ENCODE measurements at regions not wholly inside any gene's neighbourhood (a gene's known extent, or its start where the extent isn't known, plus 50 kb on each side); places are given as distances from the start of the nearest gene placed in this dataset.

DNA sequence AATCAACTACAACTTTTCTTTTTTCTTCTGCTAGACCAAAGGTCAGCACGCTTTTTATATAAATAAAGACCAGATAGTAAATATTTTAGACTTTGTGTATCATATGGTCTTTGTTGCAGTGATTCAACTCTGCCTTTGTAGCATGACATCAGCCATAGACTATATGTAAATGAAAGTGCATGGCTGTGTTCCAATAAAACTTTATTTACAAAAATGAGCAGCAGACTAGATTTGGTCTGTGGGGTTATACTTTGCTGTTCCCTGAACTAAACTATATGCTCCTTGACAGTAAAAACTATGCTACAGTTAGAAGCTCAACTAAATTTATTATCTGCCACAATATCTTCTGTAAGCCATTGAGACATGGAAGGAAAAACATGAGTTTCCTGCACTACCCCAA is 100.0 kb downstream of the RNASEH2B start:
- Histone ChIP-seq H3K27me3 (ENCODE audit: insufficient read depth, poor library complexity, severe bottlenecking) (no peaks in the 10 kb centered on the region), H3K4me3 (replicated peaks; ENCODE audit: insufficient read depth, low read length) (no peak overlapping the region), H3K27ac (replicated peaks) (no peak overlapping the region)
- no peak for TF ChIP-seq POLR2AphosphoS5 (IDR thresholded peaks at IDR 0.05; ENCODE audit: low read depth)
- TF ChIP-seq, protein P1, sequence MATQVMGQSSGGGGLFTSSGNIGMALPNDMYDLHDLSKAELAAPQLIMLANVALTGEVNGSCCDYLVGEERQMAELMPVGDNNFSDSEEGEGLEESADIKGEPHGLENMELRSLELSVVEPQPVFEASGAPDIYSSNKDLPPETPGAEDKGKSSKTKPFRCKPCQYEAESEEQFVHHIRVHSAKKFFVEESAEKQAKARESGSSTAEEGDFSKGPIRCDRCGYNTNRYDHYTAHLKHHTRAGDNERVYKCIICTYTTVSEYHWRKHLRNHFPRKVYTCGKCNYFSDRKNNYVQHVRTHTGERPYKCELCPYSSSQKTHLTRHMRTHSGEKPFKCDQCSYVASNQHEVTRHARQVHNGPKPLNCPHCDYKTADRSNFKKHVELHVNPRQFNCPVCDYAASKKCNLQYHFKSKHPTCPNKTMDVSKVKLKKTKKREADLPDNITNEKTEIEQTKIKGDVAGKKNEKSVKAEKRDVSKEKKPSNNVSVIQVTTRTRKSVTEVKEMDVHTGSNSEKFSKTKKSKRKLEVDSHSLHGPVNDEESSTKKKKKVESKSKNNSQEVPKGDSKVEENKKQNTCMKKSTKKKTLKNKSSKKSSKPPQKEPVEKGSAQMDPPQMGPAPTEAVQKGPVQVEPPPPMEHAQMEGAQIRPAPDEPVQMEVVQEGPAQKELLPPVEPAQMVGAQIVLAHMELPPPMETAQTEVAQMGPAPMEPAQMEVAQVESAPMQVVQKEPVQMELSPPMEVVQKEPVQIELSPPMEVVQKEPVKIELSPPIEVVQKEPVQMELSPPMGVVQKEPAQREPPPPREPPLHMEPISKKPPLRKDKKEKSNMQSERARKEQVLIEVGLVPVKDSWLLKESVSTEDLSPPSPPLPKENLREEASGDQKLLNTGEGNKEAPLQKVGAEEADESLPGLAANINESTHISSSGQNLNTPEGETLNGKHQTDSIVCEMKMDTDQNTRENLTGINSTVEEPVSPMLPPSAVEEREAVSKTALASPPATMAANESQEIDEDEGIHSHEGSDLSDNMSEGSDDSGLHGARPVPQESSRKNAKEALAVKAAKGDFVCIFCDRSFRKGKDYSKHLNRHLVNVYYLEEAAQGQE (IDR thresholded peaks at IDR 0.05; ENCODE audit: insufficient replicate concordance, low read depth), result no peak
- no peak for TF ChIP-seq SPI1 (IDR thresholded peaks at IDR 0.05; ENCODE audit: borderline replicate concordance, low read depth)
- no peak for TF ChIP-seq GABPA (IDR thresholded peaks at IDR 0.05; ENCODE audit: low read depth)
- TF ChIP-seq, protein P2, sequence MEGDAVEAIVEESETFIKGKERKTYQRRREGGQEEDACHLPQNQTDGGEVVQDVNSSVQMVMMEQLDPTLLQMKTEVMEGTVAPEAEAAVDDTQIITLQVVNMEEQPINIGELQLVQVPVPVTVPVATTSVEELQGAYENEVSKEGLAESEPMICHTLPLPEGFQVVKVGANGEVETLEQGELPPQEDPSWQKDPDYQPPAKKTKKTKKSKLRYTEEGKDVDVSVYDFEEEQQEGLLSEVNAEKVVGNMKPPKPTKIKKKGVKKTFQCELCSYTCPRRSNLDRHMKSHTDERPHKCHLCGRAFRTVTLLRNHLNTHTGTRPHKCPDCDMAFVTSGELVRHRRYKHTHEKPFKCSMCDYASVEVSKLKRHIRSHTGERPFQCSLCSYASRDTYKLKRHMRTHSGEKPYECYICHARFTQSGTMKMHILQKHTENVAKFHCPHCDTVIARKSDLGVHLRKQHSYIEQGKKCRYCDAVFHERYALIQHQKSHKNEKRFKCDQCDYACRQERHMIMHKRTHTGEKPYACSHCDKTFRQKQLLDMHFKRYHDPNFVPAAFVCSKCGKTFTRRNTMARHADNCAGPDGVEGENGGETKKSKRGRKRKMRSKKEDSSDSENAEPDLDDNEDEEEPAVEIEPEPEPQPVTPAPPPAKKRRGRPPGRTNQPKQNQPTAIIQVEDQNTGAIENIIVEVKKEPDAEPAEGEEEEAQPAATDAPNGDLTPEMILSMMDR (IDR thresholded peaks at IDR 0.05; ENCODE audit: insufficient read depth, low read length), result no peak
- no peak for DNase-seq (ENCODE audit: low read depth in 1 of 2, low spot score in 1 of 2)

DNA sequence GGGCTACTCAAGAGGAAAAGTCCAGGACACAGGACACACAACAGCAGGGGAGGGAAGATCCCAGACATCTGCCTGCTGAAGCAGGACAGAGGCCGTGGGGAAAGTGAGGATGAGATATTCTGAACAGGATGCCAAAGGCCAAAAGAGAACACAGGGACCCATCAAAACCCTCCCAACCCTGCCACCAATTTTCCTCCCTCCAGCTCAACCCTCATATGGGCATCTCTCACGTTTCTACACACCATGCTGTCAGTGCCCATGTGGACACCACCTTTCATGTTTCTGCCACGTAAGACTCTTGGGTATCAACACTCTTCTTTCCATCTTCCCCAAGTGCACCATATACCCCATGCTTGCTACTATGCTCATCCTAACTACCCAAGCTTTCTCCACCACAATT is 97.6 kb downstream of the RNASEH2B start:
- H3K4me3 ChIP-seq (replicated peaks; ENCODE audit: insufficient read depth, low read length), result no peak overlapping the region
- TF ChIP-seq, protein P1 (IDR thresholded peaks at IDR 0.05; ENCODE audit: insufficient replicate concordance, low read depth), result no peak
- TF ChIP-seq SPI1 (IDR thresholded peaks at IDR 0.05; ENCODE audit: borderline replicate concordance, low read depth), result no peak
- TF ChIP-seq, protein P2 (IDR thresholded peaks at IDR 0.05; ENCODE audit: insufficient read depth, low read length), result no peak
- no peak for TF ChIP-seq GABPA (IDR thresholded peaks at IDR 0.05; ENCODE audit: low read depth)
- no peak for TF ChIP-seq POLR2AphosphoS5 (IDR thresholded peaks at IDR 0.05; ENCODE audit: low read depth)
- DNase-seq (ENCODE audit: low read depth in 1 of 2, low spot score in 1 of 2), result no peak
- no peaks in the 10 kb centered on the region for H3K27me3 ChIP-seq (ENCODE audit: insufficient read depth, poor library complexity, severe bottlenecking)
- no peak overlapping the region for H3K27ac ChIP-seq (replicated peaks)

DNA sequence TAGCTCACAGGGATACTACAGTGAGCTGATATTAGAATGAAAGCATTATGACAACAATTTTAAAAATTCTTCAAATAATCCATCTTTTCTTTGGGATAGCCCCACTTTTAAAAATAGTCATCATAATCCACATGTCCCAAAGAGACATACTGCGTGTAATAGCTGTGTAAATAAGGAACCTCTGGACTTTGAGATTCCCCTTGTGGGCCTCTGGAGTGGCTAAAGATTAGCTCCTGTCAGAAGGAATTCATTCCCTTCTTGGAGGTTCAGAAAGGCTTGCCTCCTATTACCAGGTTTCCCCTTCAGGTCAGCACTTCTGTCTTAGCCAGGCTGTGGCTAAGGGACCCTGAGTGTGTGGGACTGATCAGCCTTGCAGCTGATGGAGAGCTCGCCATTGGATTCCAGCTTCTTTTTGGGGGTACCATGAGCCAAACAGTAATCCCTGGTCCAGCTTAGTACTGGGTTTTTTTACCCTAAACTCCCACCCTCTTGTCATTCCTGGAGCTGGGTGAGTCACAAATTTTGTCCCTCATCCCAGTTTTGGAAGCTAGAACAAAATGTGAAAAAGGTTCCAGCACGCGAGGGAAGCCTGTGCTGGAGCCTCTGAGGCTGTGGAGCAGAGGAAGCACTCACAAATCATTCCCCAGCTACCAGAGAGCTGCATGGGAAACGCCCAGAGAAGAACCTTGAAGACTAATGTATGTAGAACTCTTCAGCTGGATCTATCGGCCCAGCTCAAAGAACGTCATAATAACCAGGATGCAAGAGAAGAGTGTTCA is 96.7 kb downstream of the RNASEH2B start:
- Histone ChIP-seq H3K27ac (replicated peaks) (no peak overlapping the region), H3K27me3 (ENCODE audit: insufficient read depth, poor library complexity, severe bottlenecking) (no peaks in the 10 kb centered on the region), H3K4me3 (replicated peaks; ENCODE audit: insufficient read depth, low read length) (no peak overlapping the region)
- no peak for DNase-seq (ENCODE audit: low read depth in 1 of 2, low spot score in 1 of 2)
- TF ChIP-seq GABPA (IDR thresholded peaks at IDR 0.05; ENCODE audit: low read depth) (no peak), SPI1 (IDR thresholded peaks at IDR 0.05; ENCODE audit: borderline replicate concordance, low read depth) (no peak), POLR2AphosphoS5 (IDR thresholded peaks at IDR 0.05; ENCODE audit: low read depth) (no peak)
- TF ChIP-seq, protein P1 (IDR thresholded peaks at IDR 0.05; ENCODE audit: insufficient replicate concordance, low read depth), result no peak
- TF ChIP-seq, protein P2 (IDR thresholded peaks at IDR 0.05; ENCODE audit: insufficient read depth, low read length), result no peak
